Left forelimb (tissue), 1 donor: ENCODE measurements at regions not wholly inside any gene's neighbourhood (a gene's known extent, or its start where the extent isn't known, plus 50 kb on each side); places are given as distances from the start of the nearest gene placed in this dataset.

Experiments used
- DNase-seq: peaks from one replicate; pipeline ENCODE4 v3.0.0-alpha.2; 2018; ENCODE audit warnings: low spot score

DNA sequence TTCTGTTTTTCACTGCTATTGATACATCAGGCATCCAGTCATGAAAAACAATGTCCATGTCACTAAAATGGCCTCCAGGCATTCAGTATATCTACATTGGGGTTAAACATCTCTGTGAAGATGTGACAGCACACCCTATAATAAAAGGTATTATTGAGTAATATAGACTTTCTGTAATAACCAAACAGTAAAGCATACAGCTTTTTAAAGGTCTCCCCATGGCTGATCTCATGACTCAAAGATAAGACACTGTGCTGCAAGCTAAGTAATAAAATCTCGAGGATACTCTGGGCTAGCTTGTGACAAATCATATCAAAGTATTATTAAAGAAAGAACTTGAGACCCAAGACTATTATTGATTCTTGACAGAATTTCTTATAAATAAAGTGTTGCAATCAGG lies 613.1 kb upstream of the PKN2 start:
- DNase-seq, result no peak

DNA sequence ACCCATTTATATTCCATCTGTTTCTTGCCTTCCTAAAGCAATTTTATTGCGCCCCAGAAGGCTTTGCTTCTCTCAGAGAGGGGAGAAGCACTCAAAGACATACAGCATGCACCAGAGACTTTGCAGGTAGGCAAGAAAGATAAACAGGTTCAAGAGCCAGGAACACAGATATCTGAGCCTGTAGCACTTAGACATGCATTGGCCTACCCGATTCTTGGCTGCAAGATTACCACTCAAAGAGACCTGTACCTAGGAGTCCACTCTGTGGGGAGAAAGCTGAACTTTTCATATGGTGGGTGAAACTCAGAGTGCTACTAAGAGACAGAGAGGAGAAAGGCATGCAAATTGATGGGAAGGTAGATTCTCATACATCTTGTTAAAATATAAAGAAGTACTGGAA lies 609.4 kb upstream of the PKN2 start:
- no peak for DNase-seq

DNA sequence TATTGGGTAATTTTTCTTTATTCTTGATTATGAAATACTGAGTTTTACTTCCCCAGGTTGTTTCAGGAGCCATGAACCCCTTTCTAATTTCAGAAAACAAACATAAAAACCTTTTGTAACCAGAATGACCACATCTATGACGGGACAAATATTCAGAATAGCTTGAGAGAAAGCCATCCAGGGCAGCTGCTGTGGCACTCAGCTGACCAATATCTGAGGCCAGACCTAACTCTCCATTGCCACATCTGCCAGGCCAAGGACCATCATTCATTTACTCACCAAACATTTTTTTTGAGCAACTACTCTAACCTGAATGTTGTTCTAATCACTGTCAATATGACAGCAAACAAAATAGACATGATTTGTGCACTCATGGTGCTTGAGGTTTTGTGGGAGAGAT lies 608.3 kb upstream of the PKN2 start:
- no peak for DNase-seq

DNA sequence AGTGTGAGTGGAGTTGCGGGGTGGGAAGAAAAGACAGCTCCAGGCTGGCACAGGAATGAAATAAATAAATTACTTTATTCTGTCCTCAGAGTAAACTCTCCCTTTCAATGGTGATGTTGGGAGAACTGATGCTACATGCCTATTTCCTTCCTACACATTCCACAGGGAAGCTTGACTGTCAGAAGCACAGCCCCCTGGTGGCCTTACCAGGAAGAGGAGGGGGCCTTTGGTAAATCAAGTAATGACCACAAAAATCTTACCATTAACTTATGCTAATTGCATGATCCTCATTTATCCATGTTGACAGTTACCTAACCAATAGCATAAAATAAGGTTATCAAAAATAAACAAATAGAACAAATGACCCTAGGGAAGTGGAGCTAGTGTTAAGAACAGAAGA lies 605.0 kb upstream of the PKN2 start:
- no peak for DNase-seq

DNA sequence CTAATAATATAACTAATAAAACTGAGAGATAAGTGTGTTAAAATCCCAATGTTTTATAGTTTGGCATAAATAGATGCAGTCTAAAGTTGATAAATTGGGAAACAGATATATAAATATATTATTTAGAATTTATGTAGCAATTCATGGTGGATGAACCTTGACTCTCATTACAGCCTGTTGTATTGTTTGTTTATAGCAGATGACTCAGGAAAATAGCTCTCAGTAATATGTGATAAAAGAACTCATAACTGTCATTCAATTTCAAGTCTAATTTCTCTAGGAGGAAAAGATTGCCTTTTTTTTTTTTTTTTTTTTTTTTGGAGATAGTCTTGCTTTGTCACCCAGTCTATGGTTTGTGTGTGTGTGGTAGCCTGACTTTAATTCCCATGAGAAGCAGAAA lies 603.2 kb upstream of the PKN2 start:
- no peak for DNase-seq

DNA sequence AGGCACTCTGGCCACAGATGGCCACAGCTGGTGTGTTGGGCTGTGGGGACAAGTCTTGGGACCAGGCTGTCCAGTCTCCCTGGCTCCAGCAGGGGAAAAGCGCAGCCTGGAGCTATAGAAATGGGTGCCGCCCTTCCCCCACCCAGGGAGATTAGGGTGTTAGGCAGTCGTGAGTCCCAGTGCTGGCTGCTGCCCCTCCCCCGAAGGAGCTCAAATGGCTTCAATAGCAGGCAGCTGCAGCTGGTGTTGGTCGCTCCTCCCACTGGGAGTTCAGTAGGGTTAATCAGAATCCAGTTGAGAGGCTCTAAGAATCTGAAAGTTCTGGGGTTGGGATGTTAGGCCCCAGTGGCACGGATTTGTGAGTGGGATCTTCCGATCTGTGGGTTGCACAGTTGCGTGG lies 595.6 kb upstream of the PKN2 start:
- no peak for DNase-seq

DNA sequence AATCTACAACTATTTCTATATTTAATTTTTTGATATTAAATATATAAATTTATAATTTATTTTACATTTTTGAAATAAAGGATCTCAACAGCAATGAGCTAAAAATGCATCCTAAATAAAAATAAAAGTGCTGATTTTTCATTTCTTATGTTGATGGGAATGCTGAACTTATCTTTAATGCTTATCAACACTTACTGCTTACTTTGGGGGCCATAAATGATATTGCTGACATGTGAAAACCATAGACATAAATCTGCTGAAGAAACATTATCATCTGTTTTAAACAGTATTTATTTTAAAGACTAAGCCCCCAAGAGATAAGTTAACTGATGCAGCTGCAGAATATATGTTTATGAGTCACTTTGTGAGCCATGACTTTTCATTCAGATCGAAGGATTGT lies 594.1 kb upstream of the PKN2 start:
- no peak for DNase-seq

DNA sequence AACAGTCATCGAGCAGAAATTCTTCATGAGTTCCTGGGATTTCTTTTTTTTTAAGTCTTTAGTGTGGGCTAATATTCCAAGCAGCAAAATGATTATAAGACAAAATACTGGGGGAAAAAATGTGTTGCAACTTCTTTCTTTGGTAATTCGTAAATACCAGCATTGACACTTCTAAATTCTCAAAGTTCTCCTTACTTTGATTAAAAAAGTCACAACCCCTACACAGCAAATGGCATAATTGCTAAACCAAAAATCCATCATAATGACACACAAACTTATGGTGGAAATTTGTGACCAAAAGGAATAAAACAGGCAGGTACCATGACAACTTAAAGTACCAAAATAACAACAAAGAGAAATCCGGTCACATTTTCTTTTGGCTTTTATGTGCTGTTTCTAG lies 585.2 kb upstream of the PKN2 start:
- DNase-seq, result no peak

DNA sequence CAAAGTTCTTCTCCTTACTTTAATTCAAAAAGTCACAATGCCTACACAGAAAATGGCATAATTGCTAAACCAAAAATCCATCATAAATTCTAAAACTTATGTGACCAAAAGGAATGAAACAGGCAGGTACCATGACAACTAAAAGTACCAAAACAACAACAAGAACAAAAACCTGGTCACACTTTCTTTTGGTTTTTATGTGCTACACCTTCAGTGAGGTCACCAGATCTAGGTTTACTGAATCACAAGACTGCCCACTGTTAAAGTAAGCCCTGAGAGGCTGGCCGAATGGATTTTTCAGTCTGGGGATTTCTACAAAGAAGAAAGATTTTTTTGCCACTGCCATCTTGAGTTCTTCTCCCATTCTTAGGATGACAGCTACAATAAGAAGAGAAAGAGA lies 583.0 kb upstream of the PKN2 start:
- no peak for DNase-seq

DNA sequence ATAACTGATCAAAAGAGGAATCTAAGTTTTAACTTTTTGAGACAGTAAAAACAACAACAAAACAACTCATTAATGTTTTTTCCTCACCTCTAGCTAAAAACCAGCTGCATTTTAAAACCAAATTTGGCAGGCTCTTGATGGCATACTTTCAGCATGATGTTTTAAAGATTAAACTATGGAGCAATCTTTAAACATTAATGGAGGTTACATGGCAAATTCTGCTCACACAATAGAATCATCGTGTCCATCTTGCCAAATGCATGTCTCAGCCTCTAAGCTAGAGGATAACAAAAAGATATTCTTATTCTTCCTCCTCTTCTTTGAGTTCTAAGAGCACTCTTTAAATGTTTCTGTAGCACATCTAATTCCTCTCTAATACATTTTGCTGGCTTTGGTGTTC lies 579.8 kb upstream of the PKN2 start:
- DNase-seq, result no peak

DNA sequence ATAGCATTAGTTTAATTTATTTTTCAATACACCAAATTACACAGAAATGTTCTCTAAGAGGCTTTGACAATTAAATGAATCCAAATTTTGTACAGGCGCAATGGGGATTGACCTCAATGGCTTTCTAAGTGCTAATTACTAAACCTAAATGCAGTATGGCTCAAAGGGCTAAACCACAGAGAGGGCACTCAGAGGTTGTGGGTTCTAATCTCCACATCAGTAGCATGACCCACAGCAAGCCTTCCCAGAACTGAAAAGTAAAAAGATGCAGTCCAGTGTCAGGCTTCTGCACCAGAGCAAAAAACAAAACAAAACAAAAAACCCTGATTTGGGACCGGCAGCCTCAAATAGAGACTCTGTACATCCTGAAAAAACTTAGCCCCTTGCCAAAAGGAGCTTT lies 579.2 kb upstream of the PKN2 start:
- no peak for DNase-seq

DNA sequence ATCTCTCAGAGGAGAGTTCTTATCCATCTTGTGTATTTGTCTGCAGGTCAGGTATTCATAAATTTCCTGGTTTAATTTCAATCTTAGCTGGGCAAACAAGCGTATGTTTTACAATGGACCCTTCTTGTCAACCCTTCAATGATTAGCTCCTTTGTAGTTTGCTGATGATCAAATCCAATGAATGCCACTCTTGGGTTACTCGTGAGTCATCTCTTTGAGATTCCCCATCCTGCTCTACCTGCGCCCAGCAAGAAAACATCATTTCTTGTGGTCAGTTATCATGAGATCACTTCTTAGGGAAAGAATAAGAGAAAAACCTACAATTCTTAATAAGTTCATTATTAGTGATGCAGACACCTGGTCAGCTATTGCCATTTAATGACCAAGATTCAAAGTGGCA lies 572.3 kb upstream of the PKN2 start:
- no peak for DNase-seq

DNA sequence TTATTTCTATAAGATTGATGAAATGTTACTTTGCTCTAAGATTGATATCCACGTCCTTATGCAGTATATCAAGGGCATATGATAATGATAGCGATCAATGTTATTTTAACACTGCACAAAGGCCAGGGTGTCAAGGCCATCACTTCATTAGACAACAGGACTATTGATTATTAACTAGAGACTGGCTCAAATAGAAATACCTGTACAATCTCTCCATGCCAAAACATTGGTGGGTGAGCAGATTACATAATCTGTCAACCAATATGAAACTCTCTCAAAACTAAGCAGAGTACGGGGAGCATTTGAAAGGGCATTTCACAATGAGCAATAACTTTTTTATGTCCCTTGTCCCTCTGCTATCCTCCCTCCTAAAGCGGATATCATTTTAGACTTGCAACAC lies 566.5 kb upstream of the PKN2 start:
- no peak for DNase-seq

DNA sequence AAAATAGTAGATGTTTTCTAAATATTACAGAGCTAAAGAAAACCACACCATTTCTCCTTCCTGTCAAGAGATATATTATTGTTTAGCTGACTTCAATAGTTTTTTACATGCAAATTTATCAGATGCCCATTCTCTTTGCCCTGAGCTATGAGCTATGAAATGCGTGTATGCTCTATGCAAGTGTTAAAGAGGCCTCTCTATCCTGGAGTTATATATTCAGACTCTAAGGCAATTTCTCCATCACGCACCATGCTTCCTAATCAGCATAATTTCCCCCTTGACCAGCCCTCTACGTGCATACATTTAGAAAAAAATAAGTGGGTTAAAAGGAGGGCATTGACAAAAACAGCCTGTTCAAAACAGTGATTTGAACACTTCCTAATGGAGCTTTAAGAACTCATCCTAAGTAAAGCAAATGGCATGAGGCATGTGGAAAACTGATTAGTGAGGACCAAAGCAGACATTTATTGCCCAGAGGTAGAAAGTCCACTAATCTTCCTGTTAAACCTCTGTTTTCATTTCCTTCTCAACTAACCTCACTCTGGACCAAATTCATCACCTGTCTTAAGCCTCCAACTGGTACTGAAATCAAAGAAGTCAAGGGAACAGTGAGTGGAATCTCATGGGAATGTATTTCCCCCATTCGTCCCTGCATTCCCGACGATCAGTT lies 565.8 kb upstream of the PKN2 start:
- DNase-seq, result no peak

DNA sequence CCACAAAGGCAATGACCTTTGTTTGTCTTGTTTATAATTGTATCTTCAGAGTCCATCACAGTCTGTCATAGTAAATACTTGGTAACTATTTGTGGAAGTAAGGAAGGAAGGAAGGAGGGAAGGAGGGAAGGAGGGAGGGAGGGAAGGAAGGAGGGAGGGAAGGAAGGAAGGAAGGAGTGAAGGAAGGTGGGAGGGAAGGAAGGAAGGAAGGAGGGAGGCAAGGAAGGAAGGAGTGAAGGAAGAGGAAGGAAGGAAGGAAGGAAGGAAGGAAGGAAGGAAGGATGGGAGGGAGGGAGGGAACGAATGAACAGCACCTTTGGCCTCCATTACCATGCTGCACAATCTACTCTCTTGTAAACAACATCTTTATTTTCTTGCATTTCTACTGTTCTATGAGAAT lies 559.5 kb upstream of the PKN2 start:
- no peak for DNase-seq

DNA sequence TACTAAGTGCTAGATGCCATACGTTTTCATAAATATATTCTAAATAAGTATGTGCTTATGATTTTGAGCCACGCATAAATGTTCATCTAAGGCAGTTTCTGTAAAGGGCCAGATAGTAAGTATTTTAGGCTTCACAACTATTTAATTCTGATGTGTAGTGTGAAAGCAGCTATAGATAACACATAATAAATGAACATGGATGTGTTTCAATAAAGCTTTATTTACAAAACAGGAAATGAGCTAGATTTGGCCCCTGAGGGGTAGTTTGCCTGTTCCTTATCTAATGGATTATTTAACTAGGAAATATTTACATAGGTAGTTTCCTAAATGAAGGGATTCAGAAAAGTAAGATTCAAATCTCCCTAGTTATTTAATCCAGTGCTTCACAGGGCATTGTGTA lies 557.6 kb upstream of the PKN2 start:
- DNase-seq, result no peak

DNA sequence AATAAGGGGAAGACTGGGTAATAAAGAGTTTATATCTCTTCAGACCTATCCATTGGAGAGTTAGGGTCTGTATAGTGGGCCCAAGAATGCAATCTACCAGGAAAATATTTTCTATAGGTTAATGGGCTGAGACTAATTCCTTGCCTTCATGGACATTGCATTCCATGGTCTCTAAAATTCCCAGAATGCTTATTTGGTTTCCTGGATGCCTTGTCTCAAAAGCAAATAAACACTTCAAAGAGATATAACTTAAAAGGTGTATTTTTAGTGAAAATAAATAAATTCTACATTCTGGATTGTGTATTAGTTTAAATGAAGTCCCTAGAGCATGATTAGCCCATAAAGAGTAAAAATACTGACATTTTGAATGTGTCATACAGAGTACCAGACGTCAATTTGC lies 550.1 kb upstream of the PKN2 start:
- no peak for DNase-seq

DNA sequence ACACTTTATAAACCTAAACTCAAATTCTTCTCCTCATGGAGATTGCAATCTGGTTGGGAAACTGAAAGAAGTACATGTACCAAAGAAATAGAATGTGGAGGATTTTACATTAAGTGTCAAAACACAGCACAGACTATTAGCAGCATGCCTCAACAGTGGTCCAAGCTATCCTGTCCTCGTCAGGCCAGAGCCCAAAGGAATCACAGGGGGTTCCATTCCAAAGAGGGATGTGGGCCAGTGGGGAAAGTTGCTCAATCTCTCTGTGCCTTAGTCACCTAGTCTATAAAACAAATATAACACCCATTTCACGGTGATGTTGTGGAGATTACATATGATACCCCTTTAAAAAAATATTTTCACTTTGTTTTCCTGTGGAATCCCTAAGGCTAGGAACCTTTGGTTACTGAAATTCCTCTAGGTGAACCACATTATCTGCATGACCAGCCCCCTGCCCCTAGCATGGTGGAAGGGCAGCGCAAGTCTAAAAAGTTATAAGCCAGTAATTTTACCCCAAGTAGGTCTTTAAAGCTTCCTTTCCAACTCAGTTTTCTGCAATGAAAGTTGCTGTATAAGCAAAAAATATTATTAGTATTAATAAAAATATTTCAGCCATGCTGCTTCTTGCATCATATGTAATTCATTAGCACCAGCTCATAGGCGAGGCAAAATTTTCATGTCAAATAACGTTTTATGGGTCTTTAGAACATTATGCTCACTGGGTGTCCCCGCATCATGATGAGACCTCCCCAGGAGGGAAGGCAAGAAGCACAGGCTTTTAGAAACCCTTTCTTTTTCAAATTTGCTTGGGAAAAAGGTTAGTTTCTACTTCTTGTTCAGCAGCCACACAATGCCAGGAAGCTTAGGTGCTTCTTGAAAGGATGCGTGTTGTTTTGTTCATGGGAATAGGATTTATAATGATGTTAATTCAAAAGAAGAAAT lies 548.8 kb upstream of the PKN2 start:
- no peak for DNase-seq

DNA sequence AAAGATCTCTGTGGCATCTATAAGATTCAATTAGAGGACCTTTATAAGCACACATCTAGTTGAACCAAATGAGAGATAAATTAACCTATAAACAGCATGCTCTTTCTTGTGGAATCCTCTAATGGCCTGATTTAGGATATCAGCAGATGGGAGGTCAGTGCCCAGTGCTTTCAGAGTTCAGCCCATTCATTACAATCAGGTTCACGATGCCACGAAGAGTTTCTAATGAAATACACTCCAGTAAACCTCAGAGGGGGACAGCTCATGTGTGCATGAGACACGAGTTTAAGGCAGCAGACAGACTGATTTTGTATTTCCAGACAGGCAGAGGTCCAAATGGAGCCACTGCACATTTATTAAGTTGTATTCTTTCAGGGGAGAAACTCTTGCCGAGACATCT lies 544.4 kb upstream of the PKN2 start:
- no peak for DNase-seq

DNA sequence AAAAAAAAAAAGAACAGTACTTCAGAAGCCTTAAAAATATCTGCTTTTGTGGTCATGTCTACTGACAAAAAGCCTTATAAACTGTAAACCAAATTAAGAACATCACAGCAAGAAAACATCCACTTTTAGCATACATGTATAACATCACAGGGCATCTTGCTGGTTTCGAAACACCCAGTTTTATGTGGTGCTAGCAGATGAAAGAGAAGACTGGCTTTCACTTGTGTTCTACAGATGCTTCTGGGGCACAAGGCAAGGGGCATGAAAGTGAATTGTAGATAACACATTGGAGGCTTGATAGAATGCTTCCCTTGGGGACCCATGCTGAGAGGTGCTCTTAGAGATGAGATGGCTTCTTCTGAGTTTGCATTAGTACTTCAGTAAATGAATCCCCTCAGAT lies 543.7 kb upstream of the PKN2 start:
- DNase-seq, result no peak

DNA sequence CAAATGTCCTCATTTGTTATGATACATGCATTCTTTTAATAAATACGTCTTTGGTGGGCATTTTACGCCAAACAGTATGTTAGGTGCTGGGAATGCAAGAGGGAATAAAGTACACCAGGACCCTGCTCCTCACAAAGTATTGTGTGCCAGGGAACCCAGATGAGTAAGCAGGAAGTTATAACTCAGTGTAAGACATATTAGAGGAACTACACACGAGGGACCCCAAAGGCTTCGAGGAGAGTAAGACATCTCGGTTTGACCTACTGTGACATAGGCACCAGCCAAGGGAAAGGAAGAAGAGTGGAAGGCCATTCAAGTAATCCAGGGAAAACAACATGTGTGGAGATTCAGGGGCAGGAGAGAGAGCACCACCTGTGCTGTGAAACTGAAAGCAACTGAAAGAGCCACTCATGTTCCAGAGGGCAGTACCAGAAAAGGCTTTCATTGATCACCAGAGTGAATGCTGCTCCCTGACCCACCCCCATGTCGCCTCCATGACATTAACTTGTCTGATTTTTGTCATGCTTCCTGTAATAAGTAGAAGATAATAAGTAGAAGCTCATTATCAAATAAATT lies 542.5 kb upstream of the PKN2 start:
- no peak for DNase-seq

DNA sequence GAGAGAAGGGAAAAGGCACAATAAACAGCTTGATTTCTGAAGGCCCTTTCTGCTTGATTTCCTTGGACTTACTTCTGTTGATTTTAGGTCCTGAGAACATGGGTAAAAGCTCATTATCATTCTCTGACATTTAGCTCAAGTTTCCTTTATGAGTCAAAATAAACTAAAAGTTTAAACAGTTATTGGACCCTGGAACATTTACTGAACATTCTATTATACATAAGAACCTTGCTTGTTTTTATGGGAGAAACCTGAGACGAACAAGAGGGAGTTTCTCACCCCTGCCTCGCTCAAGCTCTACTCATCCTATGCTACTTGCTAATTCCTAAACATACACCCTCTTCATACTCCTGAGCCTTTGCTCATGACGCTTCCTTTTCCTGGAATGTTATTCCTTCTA lies 538.3 kb upstream of the PKN2 start:
- DNase-seq, result no peak

DNA sequence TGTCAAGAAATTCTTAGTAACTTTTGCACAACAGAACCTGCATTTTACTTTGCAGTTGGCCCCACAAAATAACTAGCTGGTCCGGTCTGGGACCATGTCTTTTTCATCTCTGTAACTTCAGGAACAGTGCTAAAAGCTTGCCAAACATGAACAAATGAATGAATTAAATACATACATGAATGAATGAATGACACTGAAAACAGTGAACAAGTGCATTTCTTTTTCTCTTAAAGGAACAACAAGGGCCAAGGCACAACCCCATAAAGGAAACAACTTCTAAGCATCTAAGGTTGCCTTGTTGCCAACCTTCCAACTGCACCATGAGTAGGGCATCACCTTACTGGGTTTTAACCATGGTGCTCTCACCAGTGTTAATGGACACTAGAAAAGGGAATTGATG lies 534.4 kb upstream of the PKN2 start:
- no peak for DNase-seq
